Naive thymus-derived CD4-positive, alpha-beta T cell (primary cell): ENCODE measurements at regions not wholly inside any gene's neighbourhood (a gene's known extent, or its start where the extent isn't known, plus 50 kb on each side); places are given as distances from the start of the nearest gene placed in this dataset.

Source experiments
- ATAC-seq: fragments of 150-1000 bp; cut with Tn5 transposase; 2 replicates; pipeline ENCODE4 v1.10.0; 2021; ENCODE audit warnings: mild to moderate bottlenecking, moderate library complexity
- CTCF ChIA-PET: fragments of 350-600 bp; sonication (Branson Sonifier 250); formaldehyde crosslinking; loops from one replicate; lab custom pipeline; 2021; ENCODE audit warnings: antibody characterized with exemption; lab: Charles Lee
- POLR2A ChIA-PET: fragments of 350-600 bp; sonication (Branson Sonifier 250); formaldehyde crosslinking; loops from one replicate; lab custom pipeline; 2021; ENCODE audit warnings: antibody characterized with exemption, inconsistent platforms; lab: Charles Lee
- DNase-seq, 9 donors: peaks; one replicate each; pipeline versions ENCODE4 v3.0.0 to v3.0.0-alpha.2; 2020 to 2022; ENCODE audit warnings: mixed read lengths in 1 of 9
- H3K27ac ChIP-seq: one replicate; pipeline ENCODE4 v1.7.0; 2013; ENCODE audit warnings: mild to moderate bottlenecking, low read depth, low read length, moderate library complexity
- H3K27me3 ChIP-seq, 2 donors: one replicate each; pipeline ENCODE4 v1.7.0; 2013; ENCODE audit warnings: low read length in 2 of 2, mild to moderate bottlenecking in 2 of 2, moderate library complexity in 2 of 2; ENCODE audit not compliant: control insufficient read depth in 2 of 2, insufficient read depth in 2 of 2
- H3K36me3 ChIP-seq, 3 experiments: 1 replicate in 2 of 3; 2 replicates in 1 of 3; pipeline ENCODE4 v1.7.0; 2013; ENCODE audit warnings: low read length in 3 of 3, mild to moderate bottlenecking in 3 of 3, moderate library complexity in 1 of 3; ENCODE audit not compliant: insufficient read depth in 3 of 3, control insufficient read depth in 2 of 3
- H3K4me1 ChIP-seq, 2 donors: one replicate each; pipeline ENCODE4 v1.7.0; 2013; ENCODE audit warnings: low read length in 2 of 2, mild to moderate bottlenecking in 2 of 2, moderate library complexity in 1 of 2; ENCODE audit not compliant: control insufficient read depth in 2 of 2, insufficient read depth in 2 of 2
- H3K4me3 ChIP-seq: 2 replicates; pipeline ENCODE4 v1.7.0; 2013; ENCODE audit warnings: mild to moderate bottlenecking, low read length
- H3K9me3 ChIP-seq, 3 experiments: 1 replicate in 2 of 3; 2 replicates in 1 of 3; pipeline ENCODE4 v1.7.0; 2013; ENCODE audit warnings: low read length in 3 of 3; ENCODE audit not compliant: control insufficient read depth in 2 of 3
- H3K27ac Mint-ChIP-seq, 9 donors: one replicate each; pipeline ENCODE4 v1.8.0; 2020 to 2022; ENCODE audit warnings: mixed read lengths in 9 of 9, mild to moderate bottlenecking in 8 of 9, moderate library complexity in 5 of 9, inconsistent platforms in 2 of 9
- H3K27me3 Mint-ChIP-seq, 5 donors: one replicate each; pipeline ENCODE4 v1.8.0; 2021 to 2022; ENCODE audit warnings: mixed read lengths in 5 of 5, mild to moderate bottlenecking in 1 of 5
- H3K36me3 Mint-ChIP-seq, 5 donors: one replicate each; pipeline ENCODE4 v1.8.0; 2020 to 2022; ENCODE audit warnings: mixed read lengths in 5 of 5, mild to moderate bottlenecking in 3 of 5, inconsistent platforms in 1 of 5
- H3K4me1 Mint-ChIP-seq, 7 donors: one replicate each; pipeline ENCODE4 v1.8.0; 2020 to 2022; ENCODE audit warnings: mixed read lengths in 7 of 7, mild to moderate bottlenecking in 3 of 7, inconsistent platforms in 1 of 7
- H3K4me3 Mint-ChIP-seq, 10 donors: one replicate each; pipeline ENCODE4 v1.8.0; 2020 to 2022; ENCODE audit warnings: mild to moderate bottlenecking in 10 of 10, mixed read lengths in 10 of 10, moderate library complexity in 6 of 10, inconsistent platforms in 2 of 10
- H3K9me3 Mint-ChIP-seq, 11 donors: one replicate each; pipeline ENCODE4 v1.8.0; 2020 to 2022; ENCODE audit warnings: mixed read lengths in 11 of 11, mild to moderate bottlenecking in 4 of 11, inconsistent platforms in 1 of 11, moderate library complexity in 1 of 11
- intact Hi-C, 2 donors: fragments of 100-400 bp; cut with micrococcal nuclease; formaldehyde crosslinking; loops; one replicate each; pipeline ENCODE4 v1.15.1; 2023

DNA sequence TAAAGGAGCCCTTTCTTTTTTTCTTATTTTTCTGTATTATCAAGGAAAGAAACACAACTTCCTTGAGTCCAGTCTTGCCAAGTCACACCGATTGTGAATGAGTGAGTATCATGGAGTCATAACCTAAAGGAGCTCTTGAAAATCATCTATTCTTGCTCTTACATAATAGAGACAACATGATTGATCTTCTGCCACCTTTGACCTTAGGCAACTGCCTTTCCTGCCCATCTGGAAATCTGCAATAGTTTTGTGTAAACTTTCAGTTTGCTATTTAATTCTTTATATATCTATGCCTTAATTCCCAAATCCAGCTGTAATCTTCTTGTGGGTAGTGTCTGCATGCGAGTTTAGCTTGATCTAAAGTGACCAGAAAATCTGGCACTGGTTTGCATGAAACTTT, 149.9 kb upstream of the FST start:
- Mint-ChIP-seq H3K4me3 (no peak overlapping the region), H3K4me1 (no peaks in the 10 kb centered on the region)

GRCh38 chr5:53331463-53331862, 149.0 kb upstream of the FST start:
- POLR2A ChIA-PET, result no interaction called here
- CTCF ChIA-PET, result no interaction called here
- Histone ChIP-seq H3K36me3 (no peaks in the 10 kb centered on the region), H3K4me3 (no peak overlapping the region), H3K9me3 (no peaks in the 10 kb centered on the region), H3K27ac (no peak overlapping the region), H3K27me3 (no peaks in the 10 kb centered on the region), H3K4me1 (no peaks in the 10 kb centered on the region)
- DNase-seq, result no peak
- no peaks in the 10 kb centered on the region for H3K4me1 Mint-ChIP-seq
- H3K36me3 Mint-ChIP-seq, result no peaks in the 10 kb centered on the region
- H3K9me3 Mint-ChIP-seq, result peaks cover 0 to 6% (median 0%) of the 10 kb centered on the region in 11 donors
- H3K27ac Mint-ChIP-seq, result no peak overlapping the region
- no peak for ATAC-seq
- intact Hi-C loops, result no loop called here
- no peak overlapping the region for H3K4me3 Mint-ChIP-seq
- peaks cover 0 to 12% (median 6%) of the 10 kb centered on the region in 5 donors for H3K27me3 Mint-ChIP-seq

More for the DNA sequence above, 149.9 kb upstream of the FST start:
- H3K9me3 Mint-ChIP-seq, result peaks cover 0 to 6% (median 0%) of the 10 kb centered on the region in 11 donors
- H3K4me3 ChIP-seq, result no peak overlapping the region
- intact Hi-C loops, result no loop called here
- H3K27me3 Mint-ChIP-seq, result peaks cover 0 to 6% (median 2%) of the 10 kb centered on the region in 5 donors
- POLR2A ChIA-PET, result no interaction called here
- H3K36me3 ChIP-seq, result no peaks in the 10 kb centered on the region
- no peak overlapping the region for H3K27ac Mint-ChIP-seq
- H3K4me1 ChIP-seq, result no peaks in the 10 kb centered on the region
- no peaks in the 10 kb centered on the region for H3K27me3 ChIP-seq
- no peaks in the 10 kb centered on the region for H3K9me3 ChIP-seq
- ATAC-seq (no peak), DNase-seq (no peak)
- no peak overlapping the region for H3K27ac ChIP-seq
- CTCF ChIA-PET, result no interaction called here
- no peaks in the 10 kb centered on the region for H3K36me3 Mint-ChIP-seq

DNA sequence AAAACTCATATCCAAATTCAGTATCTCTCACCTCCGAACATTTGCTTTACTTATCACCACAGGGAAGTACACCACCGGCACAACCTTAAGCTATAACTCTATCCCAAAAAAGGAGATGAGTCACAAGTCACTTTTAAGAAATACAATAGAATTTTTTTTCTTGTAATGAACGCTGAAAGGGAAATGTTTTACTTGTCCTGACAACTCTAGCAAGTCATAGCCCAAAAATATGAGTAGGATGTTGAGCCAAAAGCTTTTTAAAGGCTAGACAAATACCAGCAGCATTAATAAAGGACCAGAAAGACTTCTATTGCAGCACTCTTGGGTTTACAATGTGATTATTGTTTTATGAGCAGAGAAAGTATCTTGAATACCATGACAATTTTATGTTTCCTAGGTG, 147.3 kb upstream of the FST start:
- ChIA-PET POLR2A (no interaction called here), CTCF (no interaction called here)
- no peaks in the 10 kb centered on the region for H3K36me3 Mint-ChIP-seq
- H3K4me1 Mint-ChIP-seq, result no peaks in the 10 kb centered on the region
- no peaks in the 10 kb centered on the region for H3K4me1 ChIP-seq
- H3K9me3 Mint-ChIP-seq, result peaks cover 0 to 6% (median 0%) of the 10 kb centered on the region in 11 donors
- DNase-seq (no peak), ATAC-seq (no peak)
- H3K27ac ChIP-seq, result no peak overlapping the region
- intact Hi-C loops, result no loop called here
- no peak overlapping the region for H3K27ac Mint-ChIP-seq
- H3K4me3 ChIP-seq, result no peak overlapping the region
- H3K27me3 Mint-ChIP-seq, result peaks cover 0 to 12% (median 6%) of the 10 kb centered on the region in 5 donors
- no peaks in the 10 kb centered on the region for H3K36me3 ChIP-seq
- no peaks in the 10 kb centered on the region for H3K27me3 ChIP-seq
- no peaks in the 10 kb centered on the region for H3K9me3 ChIP-seq
- no peak overlapping the region for H3K4me3 Mint-ChIP-seq

DNA sequence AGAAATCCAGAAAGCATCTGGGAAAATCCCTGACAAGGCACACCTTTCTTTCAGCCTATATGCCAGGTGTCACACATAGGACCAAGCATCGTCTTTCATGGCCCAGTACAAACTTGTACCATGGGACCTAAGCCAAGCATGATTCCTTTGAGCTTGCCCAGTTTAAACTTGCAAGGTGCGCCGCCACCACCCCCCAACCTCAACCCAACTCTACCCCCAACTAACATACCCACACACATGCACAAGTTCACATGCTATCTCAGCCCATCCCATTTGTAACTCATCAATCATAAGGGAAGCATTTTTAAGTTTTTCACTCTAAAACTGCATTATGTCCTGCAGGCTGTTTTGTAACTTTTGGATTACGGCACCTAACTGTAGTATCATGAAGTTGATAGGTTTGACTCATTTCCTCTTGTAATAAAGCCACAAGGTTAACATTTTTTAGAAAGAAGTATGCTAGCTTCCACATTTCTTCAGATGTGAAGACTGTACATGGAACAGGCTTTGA, 145.9 kb upstream of the FST start:
- Mint-ChIP-seq H3K27ac (no peak overlapping the region), H3K4me1 (no peaks in the 10 kb centered on the region), H3K9me3 (peaks cover 0 to 6% (median 0%) of the 10 kb centered on the region in 11 donors), H3K27me3 (peaks cover 0 to 18% (median 6%) of the 10 kb centered on the region in 5 donors), H3K4me3 (no peak overlapping the region), H3K36me3 (no peaks in the 10 kb centered on the region)
- DNase-seq (no peak), ATAC-seq (no peak)
- Histone ChIP-seq H3K27ac (no peak overlapping the region), H3K4me1 (no peaks in the 10 kb centered on the region), H3K27me3 (no peaks in the 10 kb centered on the region), H3K36me3 (no peaks in the 10 kb centered on the region), H3K4me3 (no peak overlapping the region), H3K9me3 (no peaks in the 10 kb centered on the region)
- CTCF ChIA-PET, result no interaction called here
- POLR2A ChIA-PET, result no interaction called here
- intact Hi-C loops, result no loop called here

DNA sequence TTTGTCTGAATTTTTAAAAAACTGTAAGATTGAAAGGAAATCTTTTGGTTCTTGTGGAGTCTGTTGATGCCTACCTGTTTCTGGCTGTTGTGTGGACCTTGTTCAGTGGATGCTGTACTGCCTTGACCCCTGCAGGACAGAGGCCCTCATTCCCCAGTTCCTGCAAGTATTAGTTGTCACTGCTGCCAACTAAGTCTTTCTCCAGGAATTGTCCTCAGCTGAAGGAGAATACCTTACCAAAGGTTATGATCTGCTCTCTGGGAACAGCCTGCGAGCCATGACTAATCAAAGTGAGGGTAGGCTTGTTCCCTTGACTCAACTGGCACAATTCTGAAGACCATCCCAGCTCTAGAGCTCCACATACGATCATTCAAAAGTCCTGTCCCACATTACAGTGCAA, 145.3 kb upstream of the FST start:
- Mint-ChIP-seq H3K9me3 (peaks cover 0 to 6% (median 0%) of the 10 kb centered on the region in 11 donors), H3K4me1 (no peaks in the 10 kb centered on the region), H3K4me3 (no peak overlapping the region), H3K27me3 (peaks cover 0 to 18% (median 6%) of the 10 kb centered on the region in 5 donors), H3K27ac (no peak overlapping the region), H3K36me3 (no peaks in the 10 kb centered on the region)
- H3K4me1 ChIP-seq, result no peaks in the 10 kb centered on the region
- H3K9me3 ChIP-seq, result no peaks in the 10 kb centered on the region
- ChIA-PET CTCF (no interaction called here), POLR2A (no interaction called here)
- H3K4me3 ChIP-seq, result no peak overlapping the region
- no peaks in the 10 kb centered on the region for H3K36me3 ChIP-seq
- intact Hi-C loops, result no loop called here
- H3K27ac ChIP-seq, result no peak overlapping the region
- no peak for DNase-seq
- ATAC-seq, result no peak
- no peaks in the 10 kb centered on the region for H3K27me3 ChIP-seq

DNA sequence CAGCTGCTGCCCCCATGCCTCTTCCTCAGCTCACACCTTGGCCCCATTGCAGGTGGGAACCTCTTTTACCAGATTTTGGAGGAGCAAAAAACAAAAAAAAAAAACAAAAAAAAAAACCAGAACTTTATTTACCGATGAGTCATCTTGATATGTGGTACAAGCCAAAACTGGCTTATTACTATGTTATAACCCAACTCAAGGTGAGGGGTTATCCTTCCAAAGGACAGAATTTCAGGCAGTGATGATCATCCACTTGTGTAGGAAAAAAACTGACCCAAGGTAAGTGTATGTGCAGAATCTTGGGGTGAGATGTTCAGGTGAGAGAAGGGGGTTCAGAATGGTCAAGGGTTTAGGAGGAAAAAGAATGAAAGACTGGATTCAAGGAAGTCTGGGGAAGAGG, 142.6 kb upstream of the FST start:
- Mint-ChIP-seq H3K36me3 (no peaks in the 10 kb centered on the region), H3K27ac (no peak overlapping the region), H3K4me1 (no peaks in the 10 kb centered on the region), H3K9me3 (peaks cover 0 to 11% (median 0%) of the 10 kb centered on the region in 11 donors), H3K27me3 (peaks cover 0 to 24% (median 12%) of the 10 kb centered on the region in 5 donors), H3K4me3 (no peak overlapping the region)
- ChIA-PET CTCF (no interaction called here), POLR2A (no interaction called here)
- Histone ChIP-seq H3K36me3 (no peaks in the 10 kb centered on the region), H3K27ac (no peak overlapping the region), H3K27me3 (no peaks in the 10 kb centered on the region), H3K4me3 (no peak overlapping the region), H3K4me1 (no peaks in the 10 kb centered on the region), H3K9me3 (no peaks in the 10 kb centered on the region)
- ATAC-seq (no peak), DNase-seq (no peak)
- intact Hi-C loops, result no loop called here

DNA sequence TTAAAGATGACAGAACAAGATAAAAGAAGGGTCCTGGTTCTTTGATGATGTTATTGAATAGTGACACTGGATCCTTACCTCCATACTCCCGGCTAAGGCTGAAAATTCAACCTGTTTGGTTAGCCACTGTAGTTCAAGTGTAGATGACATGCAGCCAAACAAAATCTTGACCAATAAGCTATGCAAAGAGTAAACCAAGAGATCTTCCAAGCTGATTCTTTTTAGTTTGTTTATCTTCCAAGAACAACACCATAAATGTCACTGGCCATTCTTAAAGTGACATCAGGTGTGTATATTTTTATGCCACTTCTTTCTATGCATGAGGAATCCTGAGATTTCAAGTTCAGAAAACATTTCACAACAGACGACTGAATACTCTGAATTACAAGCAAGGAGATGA, 141.5 kb upstream of the FST start:
- ATAC-seq (no peak), DNase-seq (no peak)
- peaks cover 0 to 11% (median 0%) of the 10 kb centered on the region in 11 donors for H3K9me3 Mint-ChIP-seq
- Histone ChIP-seq H3K27ac (no peak overlapping the region), H3K27me3 (no peaks in the 10 kb centered on the region), H3K4me1 (no peaks in the 10 kb centered on the region), H3K9me3 (no peaks in the 10 kb centered on the region), H3K4me3 (no peak overlapping the region), H3K36me3 (no peaks in the 10 kb centered on the region)
- H3K4me3 Mint-ChIP-seq, result no peak overlapping the region
- POLR2A ChIA-PET, result no interaction called here
- intact Hi-C loops, result no loop called here
- no peak overlapping the region for H3K27ac Mint-ChIP-seq
- CTCF ChIA-PET, result no interaction called here
- peaks cover 0 to 24% (median 12%) of the 10 kb centered on the region in 5 donors for H3K27me3 Mint-ChIP-seq
- H3K4me1 Mint-ChIP-seq, result no peaks in the 10 kb centered on the region
- no peaks in the 10 kb centered on the region for H3K36me3 Mint-ChIP-seq
